ENCODE measurements at regions not wholly inside any gene's neighbourhood (a gene's known extent, or its start where the extent isn't known, plus 50 kb on each side); places are given as distances from the start of the nearest gene placed in this dataset.

- TF ChIP-seq CREB1 (IDR thresholded peaks at IDR 0.05; ENCODE audit: low read depth): no peak
- no peak for TF ChIP-seq TEAD4 (IDR thresholded peaks at IDR 0.05)
- TF ChIP-seq FOXM1 (IDR thresholded peaks at IDR 0.05; ENCODE audit: borderline replicate concordance, low read depth): no peak
- TF ChIP-seq ZBTB7A (IDR thresholded peaks at IDR 0.05; ENCODE audit: low read depth): no peak
- no peak for TF ChIP-seq USF1 (IDR thresholded peaks at IDR 0.05)
- TF ChIP-seq RAD21 (IDR thresholded peaks at IDR 0.05; ENCODE audit: low read depth): no peak
- no peak for TF ChIP-seq TAF1 (IDR thresholded peaks at IDR 0.05; ENCODE audit: low read depth)
Measured at GRCh38 chr5:93072831-93073459, 508.1 kb downstream of the NR2F1-AS1 start.

- no peak for TF ChIP-seq MAX (IDR thresholded peaks at IDR 0.05)
- TF ChIP-seq CREB1 (IDR thresholded peaks at IDR 0.05; ENCODE audit: low read depth): no peak
- TF ChIP-seq USF1 (IDR thresholded peaks at IDR 0.05): no peak
- TF ChIP-seq CEBPB (IDR thresholded peaks at IDR 0.05): no peak
- no peak for TF ChIP-seq EGR1 (IDR thresholded peaks at IDR 0.05)
- TF ChIP-seq TEAD4 (IDR thresholded peaks at IDR 0.05): no peak
- TF ChIP-seq EP300 (IDR thresholded peaks at IDR 0.05; ENCODE audit: borderline replicate concordance): no peak
- no peak for TF ChIP-seq REST (IDR thresholded peaks at IDR 0.05; ENCODE audit: low read depth)
- TF ChIP-seq NFIC (IDR thresholded peaks at IDR 0.05): no peak
- no peak for TF ChIP-seq TAF1 (IDR thresholded peaks at IDR 0.05; ENCODE audit: low read depth)
- TF ChIP-seq YY1 (IDR thresholded peaks at IDR 0.05; ENCODE audit: low read depth): no peak
- TF ChIP-seq FOXM1 (IDR thresholded peaks at IDR 0.05; ENCODE audit: borderline replicate concordance, low read depth): no peak
- TF ChIP-seq ZBTB7A (IDR thresholded peaks at IDR 0.05; ENCODE audit: low read depth): no peak
- TF ChIP-seq RAD21 (IDR thresholded peaks at IDR 0.05; ENCODE audit: low read depth): no peak
- no peak for TF ChIP-seq TCF12 (IDR thresholded peaks at IDR 0.05; ENCODE audit: low read depth)
Measured at GRCh38 chr5:93071710-93072109, 509.3 kb downstream of the NR2F1-AS1 start.

- TF ChIP-seq EP300 (IDR thresholded peaks at IDR 0.05; ENCODE audit: borderline replicate concordance) (no peak), RAD21 (IDR thresholded peaks at IDR 0.05; ENCODE audit: low read depth) (no peak), MAX (IDR thresholded peaks at IDR 0.05) (no peak), REST (IDR thresholded peaks at IDR 0.05; ENCODE audit: low read depth) (no peak), TAF1 (IDR thresholded peaks at IDR 0.05; ENCODE audit: low read depth) (no peak), YY1 (IDR thresholded peaks at IDR 0.05; ENCODE audit: low read depth) (no peak), ZBTB7A (IDR thresholded peaks at IDR 0.05; ENCODE audit: low read depth) (no peak), FOXM1 (IDR thresholded peaks at IDR 0.05; ENCODE audit: borderline replicate concordance, low read depth) (no peak), CREB1 (IDR thresholded peaks at IDR 0.05; ENCODE audit: low read depth) (no peak), CEBPB (IDR thresholded peaks at IDR 0.05) (no peak), TEAD4 (IDR thresholded peaks at IDR 0.05) (no peak), TCF12 (IDR thresholded peaks at IDR 0.05; ENCODE audit: low read depth) (no peak), EGR1 (IDR thresholded peaks at IDR 0.05) (no peak), NFIC (IDR thresholded peaks at IDR 0.05) (no peak), USF1 (IDR thresholded peaks at IDR 0.05) (no peak)
Measured at GRCh38 chr5:93070938-93071337, 510.1 kb downstream of the NR2F1-AS1 start.

- TF ChIP-seq MAX (IDR thresholded peaks at IDR 0.05): no peak
- TF ChIP-seq NFIC (IDR thresholded peaks at IDR 0.05): no peak
- TF ChIP-seq TEAD4 (IDR thresholded peaks at IDR 0.05): no peak
Measured at GRCh38 chr5:93069276-93069675, 511.7 kb downstream of the NR2F1-AS1 start.

GRCh38 chr5:93062548-93062947 lies 518.5 kb downstream of the NR2F1-AS1 start:
- peak; percentile 38 for TF ChIP-seq RAD21 (IDR thresholded peaks at IDR 0.05; ENCODE audit: low read depth)
- no peak for TF ChIP-seq REST (IDR thresholded peaks at IDR 0.05; ENCODE audit: low read depth)
